Neural cell (in vitro differentiated cells): ENCODE measurements at regions not wholly inside any gene's neighbourhood (a gene's known extent, or its start where the extent isn't known, plus 50 kb on each side); places are given as distances from the start of the nearest gene placed in this dataset.

Experiments used
- EP300 ChIP-seq: fragments of 450-650 bp; conservative IDR thresholded peaks from 2 replicates; pipeline ENCODE4 v1.6.1; 2014; ENCODE audit warnings: antibody characterized with exemption, mild to moderate bottlenecking, moderate library complexity; ENCODE audit not compliant: poor library complexity, severe bottlenecking
- EZH2 ChIP-seq: fragments of 200-600, 300-800 bp; shearing (Covaris generic), sonication (generic); IDR thresholded peaks from 2 replicates; pipeline ENCODE4 v1.6.1; 2014; ENCODE audit warnings: antibody characterized with exemption, low read length, borderline replicate concordance, mild to moderate bottlenecking; ENCODE audit not compliant: insufficient read depth, poor library complexity, severe bottlenecking
- MXI1 ChIP-seq: fragments of 450-650 bp; conservative IDR thresholded peaks from 2 replicates; pipeline ENCODE4 v1.6.1; 2014; ENCODE audit warnings: antibody characterized with exemption, mild to moderate bottlenecking; ENCODE audit not compliant: poor library complexity, severe bottlenecking
- POLR2AphosphoS5 ChIP-seq: IDR thresholded peaks from 2 replicates; pipeline ENCODE4 v1.6.1; 2012
- RAD21 ChIP-seq: fragments of 450-650 bp; conservative IDR thresholded peaks from 2 replicates; pipeline ENCODE4 v1.6.1; 2014; ENCODE audit warnings: antibody characterized with exemption, mild to moderate bottlenecking, moderate library complexity
- SMC3 ChIP-seq: fragments of 450-650 bp; conservative IDR thresholded peaks from 2 replicates; pipeline ENCODE4 v1.6.1; 2014; ENCODE audit warnings: antibody characterized with exemption, mild to moderate bottlenecking, moderate library complexity; ENCODE audit not compliant: poor library complexity
- TAF1 ChIP-seq: IDR thresholded peaks from 2 replicates; pipeline ENCODE4 v1.6.1; 2012; ENCODE audit warnings: low read depth
- TF ChIP-seq, protein P1 (sequence below): fragments of 450-650 bp; IDR thresholded peaks from 2 replicates; pipeline ENCODE4 v1.5.1; 2014; ENCODE audit warnings: antibody characterized with exemption, mild to moderate bottlenecking, moderate library complexity; ENCODE audit not compliant: poor library complexity, severe bottlenecking
- TF ChIP-seq, protein P2 (sequence below): IDR thresholded peaks from 2 replicates; pipeline ENCODE4 v1.6.1; 2012; ENCODE audit warnings: borderline replicate concordance

DNA sequence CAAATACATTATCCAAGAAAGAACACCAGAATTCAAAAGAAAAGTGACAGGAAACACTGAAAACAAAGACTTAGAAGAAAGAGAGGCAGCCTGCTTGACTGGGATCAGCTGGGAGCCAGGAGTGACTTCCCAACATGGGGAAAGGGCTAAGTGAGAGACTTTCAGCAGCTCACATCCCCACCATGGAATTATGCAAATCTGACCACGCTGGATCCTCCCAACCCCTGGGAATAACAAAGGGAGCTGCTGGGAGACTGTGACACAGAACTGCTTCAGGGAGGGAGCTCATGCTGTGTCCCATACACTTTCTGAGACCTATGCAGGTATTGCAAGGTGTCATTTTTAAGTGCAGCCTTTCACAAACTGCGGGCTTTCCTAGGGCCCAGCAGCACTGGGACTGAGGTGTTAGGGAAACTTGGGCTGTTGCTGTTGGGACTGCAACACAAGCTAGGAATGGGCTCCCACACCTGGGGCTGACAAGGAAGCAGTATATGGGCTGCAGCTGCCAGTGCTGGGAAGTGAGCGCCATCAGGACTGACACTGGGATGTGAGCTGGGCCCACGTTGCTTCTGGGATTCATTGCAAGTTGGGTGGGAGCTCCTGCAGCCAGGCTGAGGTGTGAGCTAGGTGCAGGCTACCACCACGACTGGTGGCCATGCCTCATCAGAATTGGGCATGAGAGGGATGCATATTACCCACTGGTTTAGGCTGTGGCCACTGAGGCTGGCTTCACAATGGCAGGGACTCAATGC, 139.1 kb downstream of the KDR start:
- TF ChIP-seq, protein P1, sequence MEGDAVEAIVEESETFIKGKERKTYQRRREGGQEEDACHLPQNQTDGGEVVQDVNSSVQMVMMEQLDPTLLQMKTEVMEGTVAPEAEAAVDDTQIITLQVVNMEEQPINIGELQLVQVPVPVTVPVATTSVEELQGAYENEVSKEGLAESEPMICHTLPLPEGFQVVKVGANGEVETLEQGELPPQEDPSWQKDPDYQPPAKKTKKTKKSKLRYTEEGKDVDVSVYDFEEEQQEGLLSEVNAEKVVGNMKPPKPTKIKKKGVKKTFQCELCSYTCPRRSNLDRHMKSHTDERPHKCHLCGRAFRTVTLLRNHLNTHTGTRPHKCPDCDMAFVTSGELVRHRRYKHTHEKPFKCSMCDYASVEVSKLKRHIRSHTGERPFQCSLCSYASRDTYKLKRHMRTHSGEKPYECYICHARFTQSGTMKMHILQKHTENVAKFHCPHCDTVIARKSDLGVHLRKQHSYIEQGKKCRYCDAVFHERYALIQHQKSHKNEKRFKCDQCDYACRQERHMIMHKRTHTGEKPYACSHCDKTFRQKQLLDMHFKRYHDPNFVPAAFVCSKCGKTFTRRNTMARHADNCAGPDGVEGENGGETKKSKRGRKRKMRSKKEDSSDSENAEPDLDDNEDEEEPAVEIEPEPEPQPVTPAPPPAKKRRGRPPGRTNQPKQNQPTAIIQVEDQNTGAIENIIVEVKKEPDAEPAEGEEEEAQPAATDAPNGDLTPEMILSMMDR, result no peak
- TF ChIP-seq POLR2AphosphoS5 (no peak), TAF1 (no peak), EP300 (no peak), RAD21 (no peak), EZH2 (no peak), MXI1 (no peak), SMC3 (no peak)
- TF ChIP-seq, protein P2, sequence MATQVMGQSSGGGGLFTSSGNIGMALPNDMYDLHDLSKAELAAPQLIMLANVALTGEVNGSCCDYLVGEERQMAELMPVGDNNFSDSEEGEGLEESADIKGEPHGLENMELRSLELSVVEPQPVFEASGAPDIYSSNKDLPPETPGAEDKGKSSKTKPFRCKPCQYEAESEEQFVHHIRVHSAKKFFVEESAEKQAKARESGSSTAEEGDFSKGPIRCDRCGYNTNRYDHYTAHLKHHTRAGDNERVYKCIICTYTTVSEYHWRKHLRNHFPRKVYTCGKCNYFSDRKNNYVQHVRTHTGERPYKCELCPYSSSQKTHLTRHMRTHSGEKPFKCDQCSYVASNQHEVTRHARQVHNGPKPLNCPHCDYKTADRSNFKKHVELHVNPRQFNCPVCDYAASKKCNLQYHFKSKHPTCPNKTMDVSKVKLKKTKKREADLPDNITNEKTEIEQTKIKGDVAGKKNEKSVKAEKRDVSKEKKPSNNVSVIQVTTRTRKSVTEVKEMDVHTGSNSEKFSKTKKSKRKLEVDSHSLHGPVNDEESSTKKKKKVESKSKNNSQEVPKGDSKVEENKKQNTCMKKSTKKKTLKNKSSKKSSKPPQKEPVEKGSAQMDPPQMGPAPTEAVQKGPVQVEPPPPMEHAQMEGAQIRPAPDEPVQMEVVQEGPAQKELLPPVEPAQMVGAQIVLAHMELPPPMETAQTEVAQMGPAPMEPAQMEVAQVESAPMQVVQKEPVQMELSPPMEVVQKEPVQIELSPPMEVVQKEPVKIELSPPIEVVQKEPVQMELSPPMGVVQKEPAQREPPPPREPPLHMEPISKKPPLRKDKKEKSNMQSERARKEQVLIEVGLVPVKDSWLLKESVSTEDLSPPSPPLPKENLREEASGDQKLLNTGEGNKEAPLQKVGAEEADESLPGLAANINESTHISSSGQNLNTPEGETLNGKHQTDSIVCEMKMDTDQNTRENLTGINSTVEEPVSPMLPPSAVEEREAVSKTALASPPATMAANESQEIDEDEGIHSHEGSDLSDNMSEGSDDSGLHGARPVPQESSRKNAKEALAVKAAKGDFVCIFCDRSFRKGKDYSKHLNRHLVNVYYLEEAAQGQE, result no peak
